GM21576 (cell line): ENCODE measurements at regions not wholly inside any gene's neighbourhood (a gene's known extent, or its start where the extent isn't known, plus 50 kb on each side); places are given as distances from the start of the nearest gene placed in this dataset.
"Not testable (repeated sequence)": the region's sequence is repeated elsewhere in the genome, so short reads cannot be mapped to it uniquely, and the experiment has no call there.

Experiments used
- ATAC-seq: cut with Tn5 transposase; IDR thresholded peaks from one replicate; pipeline ENCODE4 v1.9.1; 2021; ENCODE audit warnings: mild to moderate bottlenecking, moderate library complexity; ENCODE audit not compliant: unreplicated experiment

DNA sequence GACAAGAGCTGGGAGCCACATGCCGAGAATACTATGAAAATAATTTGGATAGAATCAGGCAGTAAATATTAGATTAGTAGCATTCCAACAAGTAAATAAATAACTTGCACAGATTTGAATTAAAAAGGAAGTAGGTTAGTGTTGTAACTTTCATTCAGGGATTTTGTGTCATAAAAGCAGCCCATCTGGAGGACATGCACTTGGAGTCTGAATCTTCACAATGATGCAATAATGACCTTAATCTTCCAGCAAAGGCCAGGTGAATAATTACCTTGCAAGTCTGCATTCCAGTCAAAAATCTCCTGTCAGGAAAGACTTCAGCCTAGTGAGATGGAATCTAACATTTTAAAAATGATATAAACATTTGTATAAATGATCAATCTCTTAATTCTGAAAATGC, 518.1 kb downstream of the KCNJ2 start:
- ATAC-seq: no peak

DNA sequence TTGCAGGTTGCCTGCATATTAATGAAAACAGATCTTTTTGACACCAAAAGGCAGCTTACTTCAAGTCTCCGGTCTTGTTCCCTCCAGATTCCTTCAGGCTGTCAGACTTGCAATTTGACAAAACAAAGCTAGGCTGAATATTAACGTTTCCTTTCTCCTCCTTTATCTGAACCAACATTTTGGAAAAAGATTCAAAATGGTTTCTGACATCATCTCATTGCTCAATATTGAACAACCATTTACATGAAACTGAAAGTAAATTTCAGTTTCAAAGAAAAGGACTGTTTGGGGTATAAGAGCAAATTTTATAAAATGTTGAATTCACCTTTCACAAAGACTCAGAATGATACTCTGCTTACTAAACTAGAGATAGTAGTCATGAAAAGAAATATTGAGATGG, 521.8 kb downstream of the KCNJ2 start:
- ATAC-seq: no peak

DNA sequence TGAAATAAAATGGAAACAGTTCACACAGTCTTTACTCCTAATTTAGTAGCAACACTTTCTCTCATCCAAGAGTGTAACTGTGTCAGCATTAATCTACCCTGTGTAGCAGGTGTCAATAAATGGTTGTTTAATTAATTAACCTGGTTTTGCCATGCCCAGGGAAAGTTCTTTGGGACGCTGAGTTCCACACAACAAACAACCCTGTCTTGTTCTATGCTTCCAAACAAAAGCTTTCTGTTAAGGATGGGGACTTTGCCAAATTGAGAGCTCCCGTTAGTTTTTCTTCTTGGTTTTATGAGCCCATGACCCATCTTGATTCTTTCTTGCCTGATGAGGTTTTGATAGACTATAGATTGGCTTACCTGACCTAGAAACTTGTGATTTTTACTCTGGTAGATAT, 530.1 kb downstream of the KCNJ2 start:
- no peak for ATAC-seq

DNA sequence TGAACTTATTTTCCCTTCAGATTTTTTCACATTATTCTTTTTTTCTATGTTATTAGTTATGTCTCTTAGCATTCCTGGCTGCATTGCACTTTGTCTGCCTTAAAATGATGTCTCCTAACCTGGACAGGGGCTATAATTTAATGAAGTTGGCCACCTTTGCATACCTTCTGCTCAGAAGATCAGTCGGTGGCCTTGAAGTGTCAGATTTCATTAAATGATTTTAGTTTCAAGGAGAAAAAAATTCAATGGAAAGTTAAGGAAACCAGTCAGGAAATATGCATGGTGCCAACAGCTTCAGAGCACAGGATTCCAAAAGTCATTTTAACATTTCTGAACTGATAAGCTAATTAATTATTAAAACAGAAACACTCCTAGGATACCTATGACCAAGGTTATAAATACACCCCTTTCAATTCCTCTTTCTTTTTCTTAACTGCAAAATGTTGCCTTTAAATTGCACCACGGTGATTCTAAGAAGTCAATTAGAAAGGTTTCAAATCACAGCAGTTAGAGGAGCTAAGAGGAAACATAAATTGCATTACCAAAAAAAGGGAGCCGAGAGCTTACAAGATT, 533.4 kb downstream of the KCNJ2 start:
- no peak for ATAC-seq

DNA sequence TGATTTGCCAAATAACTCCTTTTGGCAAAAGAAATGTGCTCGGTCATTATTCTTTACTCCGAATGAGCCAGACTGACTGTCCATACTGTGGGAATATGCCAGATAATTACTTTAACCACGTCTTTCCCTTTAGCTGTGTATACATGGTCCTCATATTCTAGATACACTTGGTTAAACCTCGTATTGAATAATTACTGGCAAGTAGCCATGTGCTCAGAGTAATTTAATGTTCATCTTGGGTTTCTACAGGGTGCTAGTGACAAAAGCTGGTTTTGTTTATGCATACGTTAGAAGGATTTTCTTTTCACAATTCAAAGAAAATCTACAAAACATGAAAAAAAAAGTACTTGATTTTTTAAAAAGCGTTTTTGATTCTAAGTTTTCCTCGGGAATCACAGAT, 540.3 kb downstream of the KCNJ2 start:
- ATAC-seq: no peak

DNA sequence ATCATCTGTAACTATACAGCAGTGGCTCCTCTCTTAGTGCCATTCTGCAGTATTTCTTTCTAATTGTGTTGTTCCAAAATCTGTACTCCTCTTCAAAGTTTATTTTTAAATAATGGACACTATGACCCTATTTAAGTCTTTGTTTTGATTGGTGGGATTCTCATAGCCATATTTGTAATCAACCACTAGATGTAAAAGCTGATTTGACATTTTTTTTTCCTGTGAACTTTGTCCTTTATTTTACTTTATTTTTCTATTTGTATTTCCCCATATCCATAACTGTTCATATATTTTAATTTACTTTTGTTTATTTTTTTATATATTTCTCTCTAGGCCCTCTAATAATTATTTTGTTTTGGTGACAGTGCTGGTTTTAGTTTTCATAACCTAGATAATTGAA, 544.4 kb downstream of the KCNJ2 start:
- no peak for ATAC-seq

DNA sequence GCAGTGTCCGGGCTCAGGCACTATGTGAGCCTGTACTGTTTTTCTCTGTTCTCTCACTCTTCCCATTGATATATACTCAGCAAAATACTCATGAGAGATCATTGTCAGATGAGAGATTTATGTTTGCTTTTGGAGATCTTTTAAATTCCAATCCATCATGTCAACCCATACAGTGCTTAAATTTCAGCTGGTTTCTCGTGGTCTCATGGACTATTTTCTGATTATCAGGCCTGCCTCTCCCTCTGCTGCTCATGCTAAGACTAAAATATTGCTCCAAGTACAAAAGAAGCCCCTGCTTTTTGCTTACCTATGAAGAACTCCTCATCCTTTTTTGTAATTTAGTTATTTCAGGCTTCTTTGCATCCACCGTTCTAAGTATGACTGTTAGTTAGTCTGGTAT, 547.2 kb downstream of the KCNJ2 start:
- no peak for ATAC-seq

DNA sequence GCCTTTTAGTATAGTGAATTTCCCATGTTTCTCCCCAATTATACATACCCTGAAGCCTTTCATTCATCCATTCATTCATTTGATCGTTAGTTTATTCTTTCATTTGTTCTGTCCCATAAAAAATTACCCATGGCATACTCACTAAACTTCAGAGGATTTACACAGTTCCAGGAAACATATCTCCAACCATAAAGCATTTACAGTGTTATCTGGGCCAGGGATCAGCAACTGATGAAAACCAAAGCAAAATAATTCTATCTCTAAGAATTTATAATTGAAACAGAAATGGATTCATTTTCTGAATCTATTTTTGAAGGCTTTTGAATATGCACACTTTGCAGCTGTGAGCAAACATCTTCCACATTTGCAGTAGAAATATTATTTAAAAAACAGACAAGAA, 547.7 kb downstream of the KCNJ2 start:
- ATAC-seq: no peak

DNA sequence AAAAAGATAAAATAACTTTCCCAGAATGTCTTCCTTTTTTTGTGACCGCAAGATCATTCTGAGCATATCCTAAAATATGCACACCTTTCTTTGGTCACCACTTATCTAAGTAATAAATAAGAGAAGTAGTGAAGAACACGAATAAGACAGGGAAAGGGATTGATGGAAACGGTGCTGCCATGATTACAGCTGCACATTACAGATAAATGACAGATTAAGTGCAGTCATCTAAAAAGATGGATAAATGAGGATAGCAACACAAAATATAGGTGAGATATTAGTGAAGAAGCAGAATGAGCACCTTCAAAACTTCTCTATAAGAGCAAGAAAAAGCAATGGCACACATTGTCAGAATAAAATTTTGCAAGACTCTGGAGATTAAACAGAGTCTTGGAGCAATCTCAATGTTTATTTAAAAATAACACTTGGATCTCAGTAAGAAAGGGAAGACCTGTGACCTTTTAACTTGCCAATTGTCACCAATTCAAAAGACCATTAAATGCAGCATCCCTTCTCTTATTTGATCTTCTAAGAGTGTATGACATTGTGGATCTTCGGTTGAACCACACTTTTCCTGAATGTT, 567.1 kb downstream of the KCNJ2 start:
- no peak for ATAC-seq

DNA sequence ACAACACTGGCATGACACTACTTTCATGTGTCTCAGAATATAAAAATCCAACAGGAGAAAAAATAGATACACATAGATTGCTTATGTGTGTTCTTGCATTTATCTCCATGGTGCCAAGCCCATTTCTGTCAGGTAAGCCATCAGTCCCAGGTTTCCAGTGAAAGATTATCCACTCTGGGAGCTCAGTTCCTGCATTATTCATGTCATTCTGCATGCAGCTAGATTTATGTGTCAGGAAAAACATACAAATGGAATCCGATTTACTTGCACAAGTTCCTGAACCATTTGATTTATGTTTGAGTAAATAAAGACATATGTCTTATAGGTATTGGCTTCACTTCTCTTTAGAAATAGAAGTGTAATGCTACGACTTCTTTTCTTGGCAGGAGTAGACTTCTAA, 569.7 kb downstream of the KCNJ2 start:
- no peak for ATAC-seq

DNA sequence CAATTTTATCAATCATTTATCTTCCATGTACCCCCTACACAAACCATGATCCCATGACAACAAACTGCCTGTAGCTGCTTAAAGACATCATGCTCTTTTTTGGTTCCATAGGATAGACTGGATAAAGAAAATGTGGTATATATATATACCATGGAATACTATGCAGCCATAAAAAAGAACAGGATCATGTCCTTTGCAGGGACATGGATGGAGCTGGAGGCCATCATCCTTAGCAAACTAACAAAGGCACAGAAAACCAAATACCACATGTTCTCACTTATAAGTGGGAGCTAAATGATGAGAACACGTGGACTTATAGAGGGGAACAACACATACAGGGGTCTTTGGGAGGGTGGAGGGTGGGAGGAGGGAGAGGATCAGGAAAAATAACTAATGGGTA, 577.2 kb downstream of the KCNJ2 start:
- not testable (repeated sequence) for ATAC-seq

DNA sequence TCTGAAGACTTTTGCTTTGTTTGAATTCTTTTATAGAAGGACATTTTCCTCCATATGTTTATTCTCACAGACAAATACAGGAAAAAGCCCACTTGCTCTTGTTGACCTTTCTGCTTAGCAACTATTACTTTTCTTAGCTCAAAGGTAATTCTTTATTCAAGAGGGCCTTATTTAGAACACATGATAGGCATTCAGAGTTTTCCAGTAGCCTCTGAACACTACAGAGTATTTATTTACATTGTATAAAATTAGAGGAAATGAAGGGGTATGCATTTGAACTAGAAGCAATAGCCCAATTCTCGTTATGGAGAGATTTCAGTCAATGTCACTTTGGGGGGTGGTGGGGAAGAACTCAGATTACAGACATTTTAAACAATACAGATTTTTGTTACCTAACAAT, 581.7 kb downstream of the KCNJ2 start:
- ATAC-seq: no peak

DNA sequence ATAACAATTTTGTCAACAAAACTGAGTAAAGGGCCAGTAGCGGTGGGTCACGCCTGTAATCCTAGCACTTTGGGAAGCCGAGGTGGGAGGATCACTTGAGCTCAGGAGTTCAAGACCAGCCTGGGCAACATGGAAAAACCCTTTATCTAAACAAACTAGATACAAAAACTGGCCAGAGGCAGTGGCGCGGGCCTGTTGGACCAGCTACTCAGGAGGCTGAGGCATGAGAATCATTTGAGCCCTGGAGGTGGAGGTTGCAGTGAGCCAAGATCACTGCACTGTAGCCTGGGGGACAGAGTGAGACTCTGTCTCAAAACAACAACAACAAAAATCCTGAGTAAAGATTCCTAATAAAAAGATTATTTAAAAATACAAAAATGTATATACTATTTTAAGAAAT, 583.1 kb downstream of the KCNJ2 start:
- ATAC-seq: not testable (repeated sequence)

DNA sequence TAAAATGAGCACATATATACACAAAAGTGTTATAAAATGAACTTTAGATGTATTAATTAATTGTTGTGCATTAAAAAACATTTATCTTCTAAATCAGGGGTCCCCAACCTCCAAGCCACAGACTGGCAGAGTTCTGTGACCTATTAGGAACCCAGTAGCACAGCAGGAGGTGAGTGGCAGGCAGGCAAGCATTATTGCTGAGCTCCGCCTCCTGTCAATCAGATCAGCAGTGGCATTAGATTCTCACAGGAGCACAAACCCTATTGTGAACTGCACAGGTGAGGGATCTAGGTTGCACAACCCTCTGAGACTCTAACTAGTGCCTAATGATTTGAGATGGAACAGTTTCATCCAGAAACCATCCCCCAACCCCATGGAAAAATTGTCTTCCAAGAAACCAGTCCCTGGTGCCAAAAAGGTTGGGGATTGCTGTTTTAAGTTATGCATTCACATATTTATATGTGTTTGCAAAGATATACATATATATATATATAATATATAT, 583.7 kb downstream of the KCNJ2 start:
- ATAC-seq: no peak

DNA sequence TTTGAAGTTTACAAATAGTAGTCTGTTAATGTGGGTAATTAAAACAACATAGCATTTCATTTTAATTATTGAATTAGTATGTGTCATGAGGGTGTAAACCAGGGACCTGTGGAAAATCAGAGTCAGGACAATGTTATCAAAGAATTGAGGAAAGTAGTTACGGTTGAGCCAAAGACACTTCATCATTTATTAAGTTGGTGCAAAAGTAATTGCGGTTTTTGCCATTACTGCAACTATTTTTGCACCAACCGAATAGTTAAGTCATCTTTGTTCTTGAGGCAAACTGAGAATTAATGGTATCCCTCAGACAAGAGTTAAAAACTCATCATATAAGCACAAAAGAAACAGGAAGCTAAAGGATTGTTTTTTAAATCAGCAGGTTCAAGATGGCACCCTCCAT, 593.7 kb downstream of the KCNJ2 start:
- ATAC-seq: no peak

DNA sequence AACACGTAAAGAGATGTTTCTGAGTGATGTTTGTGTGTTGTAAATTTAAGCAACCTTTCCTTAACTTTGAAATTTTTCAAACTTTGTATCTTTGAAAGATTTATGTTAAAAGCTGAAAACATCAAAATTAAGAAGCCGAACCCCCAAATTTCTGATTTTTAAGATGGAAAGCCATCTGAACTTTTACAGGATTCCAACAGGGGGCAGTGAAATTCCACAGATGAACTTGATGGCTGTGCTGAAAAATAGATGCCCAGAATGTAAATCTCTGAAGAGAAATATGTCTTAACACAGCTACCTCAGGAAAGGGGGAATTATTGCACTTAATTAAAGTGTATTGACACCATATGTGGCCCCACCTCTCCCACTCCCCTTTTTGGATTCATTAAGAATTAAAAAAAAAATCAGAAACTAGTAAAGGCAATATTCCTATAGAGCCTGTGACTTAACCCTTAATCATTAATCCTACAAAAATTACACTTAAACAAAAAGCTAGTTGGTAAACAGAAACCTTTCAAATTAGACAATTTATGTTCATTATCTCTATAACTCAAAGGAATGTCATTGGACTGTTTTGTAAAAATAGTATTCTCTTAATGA, 597.9 kb downstream of the KCNJ2 start:
- no peak for ATAC-seq

DNA sequence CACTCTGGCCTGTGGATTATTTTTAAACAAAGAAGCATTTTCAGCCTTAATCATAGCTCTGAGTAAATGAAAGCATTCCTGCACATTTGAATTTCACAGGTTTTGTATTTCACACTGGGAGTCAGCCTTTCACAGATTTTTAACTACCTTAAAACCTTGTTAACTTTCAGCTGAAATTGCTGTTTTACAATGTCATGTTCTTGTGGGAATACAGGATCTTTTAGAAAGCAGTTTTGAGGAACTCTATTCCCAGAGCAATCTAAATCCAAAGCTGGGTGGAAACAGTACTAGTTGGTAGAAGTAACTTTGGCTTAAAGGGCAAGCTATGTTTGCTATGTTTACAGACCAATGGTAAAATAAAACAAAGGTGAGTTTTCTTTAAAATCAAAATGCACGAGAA, 600.6 kb downstream of the KCNJ2 start:
- ATAC-seq: no peak

DNA sequence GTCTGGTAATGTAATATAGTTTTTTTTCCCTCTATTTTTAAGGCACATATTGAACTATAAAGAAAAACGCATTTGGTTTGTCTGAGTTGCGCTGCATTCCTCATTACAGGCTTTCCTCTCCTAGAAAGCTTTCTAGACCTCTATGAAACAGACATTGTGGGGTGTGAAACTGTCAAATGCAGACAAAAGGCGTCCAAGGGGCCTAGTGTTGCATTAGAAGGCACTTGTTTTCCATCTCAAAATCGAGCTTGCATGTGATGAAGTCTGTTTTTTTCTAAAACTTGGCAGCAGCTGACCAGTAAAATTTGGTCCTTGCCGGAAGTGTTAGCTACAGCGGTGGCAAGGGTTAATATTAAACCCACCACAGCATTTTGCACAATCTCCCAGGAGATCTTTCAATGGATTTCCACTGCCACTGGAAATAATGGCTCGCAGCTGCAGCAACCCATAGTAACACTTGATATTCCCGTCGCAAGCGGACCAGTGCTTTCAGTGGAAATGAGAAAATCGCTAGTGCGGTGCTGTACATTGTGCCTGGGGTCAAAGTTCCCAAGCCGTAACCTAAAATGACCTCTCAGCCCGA, 602.6 kb downstream of the KCNJ2 start:
- ATAC-seq: no peak

DNA sequence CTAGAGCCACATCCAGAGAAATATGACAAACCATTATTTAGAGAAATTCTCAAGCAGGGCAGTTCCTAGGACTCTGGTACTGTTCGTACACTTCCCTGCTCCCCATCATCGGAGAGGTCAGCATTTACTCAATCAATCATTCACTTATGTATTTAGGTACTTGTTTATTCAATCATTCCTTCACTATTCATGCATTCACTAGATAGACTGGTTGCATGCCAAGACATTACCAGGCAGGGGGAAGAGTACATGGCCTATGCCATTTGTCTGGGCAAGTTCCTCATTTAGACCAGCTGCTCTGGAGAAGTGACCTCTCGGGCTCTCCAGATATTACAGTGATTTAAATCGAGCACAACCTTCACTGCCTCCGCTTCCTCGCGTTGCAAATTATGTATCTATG, 603.4 kb downstream of the KCNJ2 start:
- no peak for ATAC-seq

DNA sequence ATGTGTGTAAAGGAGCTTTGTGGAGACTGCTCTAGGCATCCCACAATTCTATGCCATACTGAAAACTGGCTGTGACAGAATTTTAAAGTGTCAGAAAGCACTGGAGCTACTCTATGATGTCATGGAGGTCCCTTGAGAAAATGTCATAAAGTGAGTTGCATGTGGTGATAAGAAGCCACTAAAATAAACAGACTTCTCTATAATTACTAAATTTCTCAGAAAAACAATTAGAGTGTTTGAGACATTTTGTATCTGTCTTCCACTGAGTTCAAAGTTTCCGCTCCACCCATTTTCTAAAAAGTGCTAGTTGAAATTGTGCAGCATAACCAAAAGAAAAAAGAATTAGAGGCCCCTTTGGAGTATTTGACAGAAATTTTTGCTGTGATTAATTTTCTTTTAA, 603.9 kb downstream of the KCNJ2 start:
- ATAC-seq: no peak

DNA sequence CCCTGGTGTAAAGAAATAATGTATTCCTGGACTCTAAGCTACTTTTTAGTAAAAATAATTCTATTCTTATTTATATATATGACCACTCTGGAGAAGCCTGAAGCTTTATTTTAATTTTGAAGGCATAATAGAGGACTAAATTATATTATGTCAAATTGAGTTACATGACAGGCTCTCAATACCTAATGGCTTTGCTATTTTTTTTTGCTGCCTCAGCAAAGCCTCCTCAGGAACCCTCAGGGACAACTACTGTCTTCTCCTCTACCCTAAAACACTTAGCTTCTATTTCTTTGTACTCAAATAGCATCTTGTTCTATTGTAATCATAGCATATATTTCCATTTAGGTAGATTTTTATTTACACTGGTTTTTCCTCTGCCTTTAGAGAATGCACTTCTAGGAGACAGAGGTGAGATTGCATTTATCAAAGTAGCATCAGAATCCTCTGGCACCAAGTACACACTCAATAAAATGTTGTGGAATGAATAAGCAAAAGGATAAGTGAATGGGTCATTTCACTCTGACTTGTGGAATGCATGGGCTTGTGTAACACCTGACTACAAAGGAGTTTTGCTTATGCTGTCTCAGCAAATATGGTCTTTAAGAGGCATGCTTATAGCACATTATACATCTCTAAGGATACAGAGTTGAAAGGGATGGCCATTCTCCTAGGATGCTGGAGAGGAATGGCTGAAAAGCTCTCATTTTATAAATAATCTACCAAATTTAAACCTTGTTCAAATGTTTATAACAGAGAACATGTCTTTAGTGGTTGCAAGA, 605.2 kb downstream of the KCNJ2 start:
- no peak for ATAC-seq

DNA sequence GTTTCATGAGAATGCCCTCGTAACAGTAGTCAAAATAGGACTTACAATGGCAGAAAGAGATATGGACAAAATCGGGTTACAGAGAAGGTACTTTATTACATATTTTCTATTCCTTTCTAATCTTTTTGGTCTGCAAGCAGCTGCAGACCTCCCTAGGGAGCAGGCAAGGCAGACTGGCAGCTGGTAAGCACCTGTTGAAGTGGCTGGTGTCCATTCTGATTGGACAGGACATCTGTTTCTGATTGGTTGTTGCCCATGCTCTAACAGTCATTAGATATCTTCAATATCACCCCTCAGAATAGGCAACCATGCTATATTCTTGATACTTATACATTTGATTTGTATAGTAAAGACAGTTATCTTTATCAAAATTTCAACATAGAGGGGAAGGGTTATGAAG, 606.3 kb downstream of the KCNJ2 start:
- no peak for ATAC-seq
